ENCODE measurements at regions not wholly inside any gene's neighbourhood (a gene's known extent, or its start where the extent isn't known, plus 50 kb on each side); places are given as distances from the start of the nearest gene placed in this dataset.

DNA sequence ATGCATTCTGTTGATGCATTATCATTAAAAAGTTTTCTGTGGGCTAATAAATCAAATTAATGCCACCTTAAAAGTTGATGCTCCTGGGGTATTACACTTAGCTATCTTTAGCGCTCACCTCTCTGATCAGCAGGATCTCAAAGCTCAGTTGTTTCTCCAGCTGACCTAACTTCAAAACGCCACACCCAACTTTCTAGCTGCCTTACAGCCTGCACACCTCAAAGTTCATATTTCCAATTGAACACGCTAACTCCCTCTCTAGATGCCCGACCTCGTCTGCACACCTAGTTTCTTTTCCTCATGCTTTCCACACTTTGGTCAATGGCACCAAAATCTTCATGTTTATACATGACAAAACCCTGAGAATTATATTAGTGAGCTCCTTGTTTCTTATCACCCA, 98.2 kb upstream of the AGTR1 start:
- no peak for TF ChIP-seq POLR2A (IDR thresholded peaks at IDR 0.05)
- TF ChIP-seq POLR2AphosphoS5 (IDR thresholded peaks at IDR 0.05): no peak
- Histone ChIP-seq H3K9me3 (no peaks in the 10 kb centered on the region), H3K36me3 (no peaks in the 10 kb centered on the region), H3K27me3 (no peaks in the 10 kb centered on the region), H3K4me3 (no peak overlapping the region), H3K27ac (no peak overlapping the region), H3K4me1 (peaks cover 0 to 31% (median 6%) of the 10 kb centered on the region in 3 donors)
- 85 to 93% methylated on average over 5 of the region's 5 CpGs for WGBS, 2 donors (ENCODE audit: low coverage in 1 of 2)
- ATAC-seq: no peak

DNA sequence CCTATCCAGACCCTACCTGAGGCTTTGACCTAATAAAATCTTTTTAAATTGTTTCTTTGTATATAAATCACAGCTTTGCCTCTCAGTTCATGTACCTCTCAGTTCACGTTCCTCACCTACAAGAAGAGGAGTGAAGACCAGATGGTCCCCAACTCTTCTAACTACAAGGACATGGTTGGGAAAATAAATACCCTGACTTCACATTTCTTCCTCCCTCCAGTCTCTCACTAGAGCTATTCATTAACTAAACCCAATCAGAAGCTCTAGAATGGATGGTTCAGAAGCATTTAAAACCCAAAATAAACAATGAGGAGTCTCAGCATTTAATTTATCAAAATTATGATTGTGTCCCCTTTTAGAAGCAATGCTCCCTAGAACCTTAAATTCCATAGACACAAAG, 97.3 kb upstream of the AGTR1 start:
- no peak for TF ChIP-seq EP300 (IDR thresholded peaks at IDR 0.05)
- no peak for TF ChIP-seq POLR2AphosphoS5 (IDR thresholded peaks at IDR 0.05)
- TF ChIP-seq, protein P1, sequence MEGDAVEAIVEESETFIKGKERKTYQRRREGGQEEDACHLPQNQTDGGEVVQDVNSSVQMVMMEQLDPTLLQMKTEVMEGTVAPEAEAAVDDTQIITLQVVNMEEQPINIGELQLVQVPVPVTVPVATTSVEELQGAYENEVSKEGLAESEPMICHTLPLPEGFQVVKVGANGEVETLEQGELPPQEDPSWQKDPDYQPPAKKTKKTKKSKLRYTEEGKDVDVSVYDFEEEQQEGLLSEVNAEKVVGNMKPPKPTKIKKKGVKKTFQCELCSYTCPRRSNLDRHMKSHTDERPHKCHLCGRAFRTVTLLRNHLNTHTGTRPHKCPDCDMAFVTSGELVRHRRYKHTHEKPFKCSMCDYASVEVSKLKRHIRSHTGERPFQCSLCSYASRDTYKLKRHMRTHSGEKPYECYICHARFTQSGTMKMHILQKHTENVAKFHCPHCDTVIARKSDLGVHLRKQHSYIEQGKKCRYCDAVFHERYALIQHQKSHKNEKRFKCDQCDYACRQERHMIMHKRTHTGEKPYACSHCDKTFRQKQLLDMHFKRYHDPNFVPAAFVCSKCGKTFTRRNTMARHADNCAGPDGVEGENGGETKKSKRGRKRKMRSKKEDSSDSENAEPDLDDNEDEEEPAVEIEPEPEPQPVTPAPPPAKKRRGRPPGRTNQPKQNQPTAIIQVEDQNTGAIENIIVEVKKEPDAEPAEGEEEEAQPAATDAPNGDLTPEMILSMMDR (IDR thresholded peaks at IDR 0.05): no peak
- no peak for TF ChIP-seq POLR2A (IDR thresholded peaks at IDR 0.05)
- Histone ChIP-seq H3K36me3 (no peaks in the 10 kb centered on the region), H3K27me3 (no peaks in the 10 kb centered on the region), H3K4me3 (no peak overlapping the region), H3K4me1 (peaks cover 0 to 40% (median 6%) of the 10 kb centered on the region in 3 donors), H3K9me3 (no peaks in the 10 kb centered on the region), H3K27ac (no peak overlapping the region)
- ATAC-seq: no peak
- WGBS, 2 donors (ENCODE audit: low coverage in 1 of 2): 71% methylated on average over 1 of the region's 1 CpG; no CpG with 5 or more reads in 1 of the 2 donors

- H3K27ac ChIP-seq: peak overlapping the region in 2 of 4 donors; percentile 21 to 53
- no peaks in the 10 kb centered on the region for H3K27me3 ChIP-seq
- no peak for ATAC-seq
- no peaks in the 10 kb centered on the region for H3K36me3 ChIP-seq
- H3K9me3 ChIP-seq: no peaks in the 10 kb centered on the region
- TF ChIP-seq POLR2A (IDR thresholded peaks at IDR 0.05) (no peak), POLR2AphosphoS5 (IDR thresholded peaks at IDR 0.05) (no peak), EP300 (IDR thresholded peaks at IDR 0.05) (no peak)
- TF ChIP-seq, protein P1 (IDR thresholded peaks at IDR 0.05): no peak
- 58 to 73% methylated on average over 3 to 4 of the region's 4 CpGs for WGBS, 2 donors (ENCODE audit: low coverage in 1 of 2)
- H3K4me1 ChIP-seq: peaks cover 3 to 47% (median 10%) of the 10 kb centered on the region in 3 donors
- no peak overlapping the region for H3K4me3 ChIP-seq
These were observed 96.6 kb upstream of the AGTR1 start for GRCh38 chr3:148600902-148601765.

GRCh38 chr3:148601766-148602685, 95.7 kb upstream of the AGTR1 start:
- TF ChIP-seq, protein P1 (IDR thresholded peaks at IDR 0.05): no peak
- TF ChIP-seq EP300 (IDR thresholded peaks at IDR 0.05) (no peak), POLR2AphosphoS5 (IDR thresholded peaks at IDR 0.05) (no peak), POLR2A (IDR thresholded peaks at IDR 0.05) (no peak)
- peaks cover 11 to 56% (median 14%) of the 10 kb centered on the region in 3 donors for H3K4me1 ChIP-seq
- WGBS, 2 donors (ENCODE audit: low coverage in 1 of 2): 15 to 56% methylated on average over 2 to 3 of the region's 3 CpGs
- H3K27ac ChIP-seq: peak overlapping the region in 3 of 4 donors; percentile 16 to 56 (median 53)
- H3K27me3 ChIP-seq: no peaks in the 10 kb centered on the region
- H3K9me3 ChIP-seq: no peaks in the 10 kb centered on the region
- H3K4me3 ChIP-seq: no peak overlapping the region
- H3K36me3 ChIP-seq: no peaks in the 10 kb centered on the region
- no peak for ATAC-seq

Data from gastroesophageal sphincter (tissue), 4 donors.